Ishikawa (cell line): ENCODE measurements at regions not wholly inside any gene's neighbourhood (a gene's known extent, or its start where the extent isn't known, plus 50 kb on each side); places are given as distances from the start of the nearest gene placed in this dataset.

ENCODE experiments used
- CEBPB ChIP-seq: IDR thresholded peaks from 2 replicates; pipeline ENCODE4 v1.6.1; 2012
- CREB1 ChIP-seq: IDR thresholded peaks from 2 replicates; pipeline ENCODE4 v1.6.1; 2012; ENCODE audit warnings: low read depth
- EP300 ChIP-seq: IDR thresholded peaks from 2 replicates; pipeline ENCODE4 v1.6.1; 2012; ENCODE audit warnings: borderline replicate concordance
- RAD21 ChIP-seq: IDR thresholded peaks from 2 replicates; pipeline ENCODE4 v1.6.1; 2012; ENCODE audit warnings: low read depth
- TAF1 ChIP-seq: IDR thresholded peaks from 2 replicates; pipeline ENCODE4 v1.6.1; 2012; ENCODE audit warnings: low read depth, mild to moderate bottlenecking
- YY1 ChIP-seq: IDR thresholded peaks from 2 replicates; pipeline ENCODE4 v1.6.1; 2012; ENCODE audit warnings: low read depth
- TF ChIP-seq, protein P1 (sequence below): IDR thresholded peaks from 2 replicates; pipeline ENCODE4 v1.6.1; 2012; ENCODE audit warnings: low read depth, mild to moderate bottlenecking

DNA sequence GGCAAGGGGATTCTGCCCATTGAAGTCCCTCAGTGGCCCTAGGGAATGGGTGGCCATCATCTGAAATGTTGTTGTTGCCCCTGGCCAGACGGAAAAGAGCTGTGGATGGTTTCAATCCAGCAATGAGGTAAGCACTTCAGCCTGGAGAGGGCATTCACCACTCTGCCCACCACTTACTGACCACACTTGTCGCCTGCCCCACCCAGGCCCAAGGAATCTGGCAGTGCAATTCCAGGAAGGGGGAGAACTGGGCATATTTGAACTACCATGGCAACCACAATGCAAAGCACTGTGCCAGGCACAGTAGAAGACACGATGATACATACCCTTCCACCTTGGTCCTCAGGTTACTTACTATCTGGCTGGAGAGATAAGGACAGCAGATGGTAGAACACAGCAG lies 161.6 kb downstream of the PDGFRA start:
- TF ChIP-seq TAF1 (no peak), CREB1 (no peak), RAD21 (no peak), YY1 (no peak), CEBPB (no peak), EP300 (no peak)
- TF ChIP-seq, protein P1, sequence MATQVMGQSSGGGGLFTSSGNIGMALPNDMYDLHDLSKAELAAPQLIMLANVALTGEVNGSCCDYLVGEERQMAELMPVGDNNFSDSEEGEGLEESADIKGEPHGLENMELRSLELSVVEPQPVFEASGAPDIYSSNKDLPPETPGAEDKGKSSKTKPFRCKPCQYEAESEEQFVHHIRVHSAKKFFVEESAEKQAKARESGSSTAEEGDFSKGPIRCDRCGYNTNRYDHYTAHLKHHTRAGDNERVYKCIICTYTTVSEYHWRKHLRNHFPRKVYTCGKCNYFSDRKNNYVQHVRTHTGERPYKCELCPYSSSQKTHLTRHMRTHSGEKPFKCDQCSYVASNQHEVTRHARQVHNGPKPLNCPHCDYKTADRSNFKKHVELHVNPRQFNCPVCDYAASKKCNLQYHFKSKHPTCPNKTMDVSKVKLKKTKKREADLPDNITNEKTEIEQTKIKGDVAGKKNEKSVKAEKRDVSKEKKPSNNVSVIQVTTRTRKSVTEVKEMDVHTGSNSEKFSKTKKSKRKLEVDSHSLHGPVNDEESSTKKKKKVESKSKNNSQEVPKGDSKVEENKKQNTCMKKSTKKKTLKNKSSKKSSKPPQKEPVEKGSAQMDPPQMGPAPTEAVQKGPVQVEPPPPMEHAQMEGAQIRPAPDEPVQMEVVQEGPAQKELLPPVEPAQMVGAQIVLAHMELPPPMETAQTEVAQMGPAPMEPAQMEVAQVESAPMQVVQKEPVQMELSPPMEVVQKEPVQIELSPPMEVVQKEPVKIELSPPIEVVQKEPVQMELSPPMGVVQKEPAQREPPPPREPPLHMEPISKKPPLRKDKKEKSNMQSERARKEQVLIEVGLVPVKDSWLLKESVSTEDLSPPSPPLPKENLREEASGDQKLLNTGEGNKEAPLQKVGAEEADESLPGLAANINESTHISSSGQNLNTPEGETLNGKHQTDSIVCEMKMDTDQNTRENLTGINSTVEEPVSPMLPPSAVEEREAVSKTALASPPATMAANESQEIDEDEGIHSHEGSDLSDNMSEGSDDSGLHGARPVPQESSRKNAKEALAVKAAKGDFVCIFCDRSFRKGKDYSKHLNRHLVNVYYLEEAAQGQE: no peak
